ENCODE measurements at regions not wholly inside any gene's neighbourhood (a gene's known extent, or its start where the extent isn't known, plus 50 kb on each side); places are given as distances from the start of the nearest gene placed in this dataset.
"Not testable (repeated sequence)": the region's sequence is repeated elsewhere in the genome, so short reads cannot be mapped to it uniquely, and the experiment has no call there.

- DNase-seq (ENCODE audit: low read depth, low spot score): not testable (repeated sequence)
These were observed 52.3 kb upstream of the MARK1 start for GRCh38 chr1:220475608-220476007.

GRCh38 chr1:220475141-220475540 lies 52.8 kb upstream of the MARK1 start:
- DNase-seq (ENCODE audit: low read depth, low spot score): not testable (repeated sequence)

GRCh38 chr1:220473440-220473839 lies 54.5 kb upstream of the MARK1 start:
- DNase-seq (ENCODE audit: low read depth, low spot score): no peak

GRCh38 chr1:220462752-220463151 lies 65.2 kb upstream of the MARK1 start:
- DNase-seq (ENCODE audit: low read depth, low spot score): no peak

GRCh38 chr1:220458936-220459335 lies 69.0 kb upstream of the MARK1 start:
- no peak for DNase-seq (ENCODE audit: low read depth, low spot score)

- DNase-seq (ENCODE audit: low read depth, low spot score): no peak
These were observed 69.9 kb upstream of the MARK1 start for GRCh38 chr1:220457957-220458609.

- DNase-seq (ENCODE audit: low read depth, low spot score): no peak
These were observed 72.4 kb upstream of the MARK1 start for GRCh38 chr1:220455559-220455958.

GRCh38 chr1:220454155-220454777 lies 73.7 kb upstream of the MARK1 start:
- DNase-seq (ENCODE audit: low read depth, low spot score): no peak

GRCh38 chr1:220453371-220453770 lies 74.6 kb upstream of the MARK1 start:
- DNase-seq (ENCODE audit: low read depth, low spot score): no peak

GRCh38 chr1:220451532-220451931 lies 76.4 kb upstream of the MARK1 start:
- no peak for DNase-seq (ENCODE audit: low read depth, low spot score)

- no peak for DNase-seq (ENCODE audit: low read depth, low spot score)
These were observed 77.0 kb upstream of the MARK1 start for GRCh38 chr1:220450927-220451326.

- no peak for DNase-seq (ENCODE audit: low read depth, low spot score)
These were observed 79.7 kb upstream of the MARK1 start for GRCh38 chr1:220448217-220448616.

- not testable (repeated sequence) for DNase-seq (ENCODE audit: low read depth, low spot score)
These were observed 83.3 kb upstream of the MARK1 start for GRCh38 chr1:220444586-220444985.

- no peak for DNase-seq (ENCODE audit: low read depth, low spot score)
These were observed 86.7 kb upstream of the MARK1 start for GRCh38 chr1:220441211-220441610.

- DNase-seq (ENCODE audit: low read depth, low spot score): no peak
These were observed 89.2 kb upstream of the MARK1 start for GRCh38 chr1:220438741-220439140.

- no peak for DNase-seq (ENCODE audit: low read depth, low spot score)
These were observed 95.5 kb upstream of the MARK1 start for GRCh38 chr1:220432408-220432807.

- DNase-seq (ENCODE audit: low read depth, low spot score): no peak
These were observed 96.2 kb upstream of the MARK1 start for GRCh38 chr1:220431554-220432239.

- no peak for DNase-seq (ENCODE audit: low read depth, low spot score)
These were observed 97.3 kb upstream of the MARK1 start for GRCh38 chr1:220430586-220430985.

- DNase-seq (ENCODE audit: low read depth, low spot score): no peak
These were observed 97.9 kb upstream of the MARK1 start for GRCh38 chr1:220430059-220430458.

GRCh38 chr1:220426989-220427388 lies 100.9 kb upstream of the MARK1 start:
- no peak for DNase-seq (ENCODE audit: low read depth, low spot score)

- no peak for DNase-seq (ENCODE audit: low read depth, low spot score)
These were observed 102.1 kb upstream of the MARK1 start for GRCh38 chr1:220425852-220426251.

GRCh38 chr1:220421508-220421907 lies 106.4 kb upstream of the MARK1 start:
- no peak for DNase-seq (ENCODE audit: low read depth, low spot score)

GRCh38 chr1:220420726-220421125 lies 107.2 kb upstream of the MARK1 start:
- no peak for DNase-seq (ENCODE audit: low read depth, low spot score)
